Activated CD4-positive, alpha-beta T cell treated with anti-CD3 and anti-CD28 coated beads, Interleukin-2, amount 10 ng/mL, durations not matched to agents 7 days and 5 days (primary cell): ENCODE measurements at regions not wholly inside any gene's neighbourhood (a gene's known extent, or its start where the extent isn't known, plus 50 kb on each side); places are given as distances from the start of the nearest gene placed in this dataset.

Source experiments
- CTCF ChIA-PET: fragments of 350-600 bp; sonication (Branson Sonifier 250); formaldehyde crosslinking; loops from one replicate; lab custom pipeline; 2021; ENCODE audit warnings: antibody characterized with exemption; lab: Charles Lee
- POLR2A ChIA-PET: fragments of 350-600 bp; sonication (Branson Sonifier 250); formaldehyde crosslinking; loops from one replicate; lab custom pipeline; 2021; ENCODE audit warnings: antibody characterized with exemption; lab: Charles Lee
- DNase-seq: peaks from one replicate; pipeline ENCODE4 v3.0.0-alpha.2; 2020
- H3K27ac Mint-ChIP-seq: one replicate; pipeline ENCODE4 v1.8.0; 2021; ENCODE audit warnings: mild to moderate bottlenecking, moderate library complexity, mixed read lengths
- H3K27me3 Mint-ChIP-seq: one replicate; pipeline ENCODE4 v1.8.0; 2021; ENCODE audit warnings: mixed read lengths
- H3K36me3 Mint-ChIP-seq: one replicate; pipeline ENCODE4 v1.8.0; 2021; ENCODE audit warnings: low read depth, mixed read lengths
- H3K4me1 Mint-ChIP-seq: one replicate; pipeline ENCODE4 v1.8.0; 2021; ENCODE audit warnings: mixed read lengths
- H3K4me3 Mint-ChIP-seq: one replicate; pipeline ENCODE4 v1.8.0; 2021; ENCODE audit warnings: mild to moderate bottlenecking, moderate library complexity, mixed read lengths
- H3K9me3 Mint-ChIP-seq: one replicate; pipeline ENCODE4 v1.8.0; 2021; ENCODE audit warnings: mixed read lengths

- no peak overlapping the region for H3K4me3 Mint-ChIP-seq
- no peak overlapping the region for H3K27ac Mint-ChIP-seq
- H3K4me1 Mint-ChIP-seq, result no peaks in the 10 kb centered on the region
- CTCF ChIA-PET, result no interaction called here
- no peaks in the 10 kb centered on the region for H3K27me3 Mint-ChIP-seq
- peaks cover 13% of the 10 kb centered on the region for H3K9me3 Mint-ChIP-seq
- POLR2A ChIA-PET, result no interaction called here
- DNase-seq, result no peak
- H3K36me3 Mint-ChIP-seq, result no peaks in the 10 kb centered on the region
Observed at GRCh38 chr11:29578806-29579205, 438.0 kb downstream of the KCNA4 start.

- Mint-ChIP-seq H3K9me3 (peaks cover 5% of the 10 kb centered on the region), H3K27ac (no peak overlapping the region), H3K27me3 (no peaks in the 10 kb centered on the region), H3K4me1 (no peaks in the 10 kb centered on the region), H3K4me3 (no peak overlapping the region), H3K36me3 (no peaks in the 10 kb centered on the region)
- POLR2A ChIA-PET, result no interaction called here
- DNase-seq, result no peak
- CTCF ChIA-PET, result no interaction called here
Observed at GRCh38 chr11:29564486-29564885, 452.3 kb downstream of the KCNA4 start.

DNA sequence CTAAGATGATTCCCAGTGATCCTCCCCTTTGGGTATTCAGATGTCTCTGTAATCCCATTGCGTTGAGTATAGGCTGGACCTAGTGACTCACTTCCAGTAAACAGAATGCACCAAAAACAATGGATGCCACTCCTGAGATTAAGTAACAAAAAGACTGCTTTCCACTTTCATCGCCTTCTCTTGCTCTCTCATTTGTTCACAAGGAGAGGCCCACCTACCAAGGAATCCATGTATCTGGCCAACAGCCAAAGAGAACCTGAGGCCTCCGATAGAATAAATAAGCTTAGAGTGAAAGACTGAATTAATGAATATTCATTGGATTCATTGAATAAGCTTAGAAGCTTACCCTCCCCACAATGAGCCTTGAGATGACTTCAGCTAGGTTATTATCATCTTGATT is 454.6 kb downstream of the KCNA4 start:
- DNase-seq, result no peak
- CTCF ChIA-PET, result no interaction called here

GRCh38 chr11:29553990-29554389 is 462.8 kb downstream of the KCNA4 start:
- H3K36me3 Mint-ChIP-seq, result no peaks in the 10 kb centered on the region
- no peaks in the 10 kb centered on the region for H3K4me1 Mint-ChIP-seq
- no peak overlapping the region for H3K27ac Mint-ChIP-seq
- POLR2A ChIA-PET, result no interaction called here
- H3K27me3 Mint-ChIP-seq, result no peaks in the 10 kb centered on the region
- H3K4me3 Mint-ChIP-seq, result no peak overlapping the region
- DNase-seq, result no peak
- CTCF ChIA-PET, result no interaction called here
- H3K9me3 Mint-ChIP-seq, result peaks cover 14% of the 10 kb centered on the region

More for the DNA sequence above, 454.6 kb downstream of the KCNA4 start:
- H3K9me3 Mint-ChIP-seq, result peaks cover 6% of the 10 kb centered on the region
- no peaks in the 10 kb centered on the region for H3K4me1 Mint-ChIP-seq
- H3K36me3 Mint-ChIP-seq, result no peaks in the 10 kb centered on the region
- H3K27ac Mint-ChIP-seq, result no peak overlapping the region
- no peaks in the 10 kb centered on the region for H3K27me3 Mint-ChIP-seq
- POLR2A ChIA-PET, result no interaction called here
- H3K4me3 Mint-ChIP-seq, result no peak overlapping the region

- no peaks in the 10 kb centered on the region for H3K36me3 Mint-ChIP-seq
- H3K9me3 Mint-ChIP-seq, result no peaks in the 10 kb centered on the region
- no peaks in the 10 kb centered on the region for H3K27me3 Mint-ChIP-seq
- H3K27ac Mint-ChIP-seq, result no peak overlapping the region
- ChIA-PET CTCF (interaction anchor here (1.1 kb wide), 1 partner anchor 25 kb away, joined by 3 read pairs; no protein-coding TSS in a partner anchor), POLR2A (no interaction called here)
- no peaks in the 10 kb centered on the region for H3K4me1 Mint-ChIP-seq
- no peak for DNase-seq
- H3K4me3 Mint-ChIP-seq, result no peak overlapping the region
Observed at GRCh38 chr11:29538339-29539036, 478.3 kb downstream of the KCNA4 start.

DNA sequence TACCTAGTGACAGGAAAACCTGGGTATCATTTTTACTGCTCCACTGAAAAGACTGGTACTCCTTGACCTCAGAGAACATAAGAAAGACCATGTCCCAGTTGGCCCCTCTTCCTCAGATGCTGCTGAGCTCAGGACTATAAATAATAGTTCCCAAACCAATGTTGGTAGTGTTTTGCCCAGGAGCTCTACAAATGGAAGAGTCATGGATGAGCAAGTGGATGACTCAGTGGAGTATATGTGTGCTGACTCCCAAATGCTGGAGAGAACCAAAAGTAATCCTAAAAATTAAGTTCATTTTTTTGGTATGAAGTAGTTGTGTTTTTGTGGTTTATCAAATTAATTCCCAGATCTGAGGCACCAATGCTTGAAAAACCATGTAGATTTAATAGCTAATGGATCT is 482.0 kb downstream of the KCNA4 start:
- Mint-ChIP-seq H3K27me3 (no peaks in the 10 kb centered on the region), H3K4me1 (no peaks in the 10 kb centered on the region), H3K36me3 (no peaks in the 10 kb centered on the region), H3K27ac (no peak overlapping the region), H3K4me3 (no peak overlapping the region), H3K9me3 (no peaks in the 10 kb centered on the region)
- ChIA-PET CTCF (no interaction called here), POLR2A (no interaction called here)
- DNase-seq, result no peak

DNA sequence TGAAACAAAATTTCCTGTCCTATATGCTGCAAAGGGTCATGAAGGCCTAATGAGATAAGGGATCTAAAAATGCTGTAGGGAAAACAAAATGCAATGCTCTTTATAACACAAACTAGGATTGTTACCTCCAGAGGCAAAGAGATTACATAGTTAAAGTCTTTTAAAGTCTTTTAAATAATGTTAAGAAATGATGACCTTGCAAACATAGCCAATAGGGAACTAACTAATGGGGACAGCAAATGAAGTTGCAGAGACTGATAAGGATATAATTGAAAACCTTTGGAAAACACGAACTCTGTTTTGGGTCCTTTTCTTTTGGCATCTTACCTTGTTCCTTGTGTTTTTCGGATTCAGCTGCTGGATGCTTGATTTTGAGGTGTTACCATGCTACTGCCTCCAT is 485.9 kb downstream of the KCNA4 start:
- no peak overlapping the region for H3K27ac Mint-ChIP-seq
- peaks cover 6% of the 10 kb centered on the region for H3K9me3 Mint-ChIP-seq
- H3K36me3 Mint-ChIP-seq, result no peaks in the 10 kb centered on the region
- H3K4me3 Mint-ChIP-seq, result no peak overlapping the region
- POLR2A ChIA-PET, result no interaction called here
- CTCF ChIA-PET, result no interaction called here
- no peak for DNase-seq
- H3K27me3 Mint-ChIP-seq, result no peaks in the 10 kb centered on the region
- H3K4me1 Mint-ChIP-seq, result no peaks in the 10 kb centered on the region

- POLR2A ChIA-PET, result no interaction called here
- CTCF ChIA-PET, result no interaction called here
- Mint-ChIP-seq H3K9me3 (peaks cover 13% of the 10 kb centered on the region), H3K27me3 (no peaks in the 10 kb centered on the region), H3K27ac (no peak overlapping the region), H3K4me1 (no peaks in the 10 kb centered on the region), H3K36me3 (no peaks in the 10 kb centered on the region), H3K4me3 (no peak overlapping the region)
- DNase-seq, result no peak
Observed at GRCh38 chr11:29527391-29527936, 489.4 kb downstream of the KCNA4 start.

DNA sequence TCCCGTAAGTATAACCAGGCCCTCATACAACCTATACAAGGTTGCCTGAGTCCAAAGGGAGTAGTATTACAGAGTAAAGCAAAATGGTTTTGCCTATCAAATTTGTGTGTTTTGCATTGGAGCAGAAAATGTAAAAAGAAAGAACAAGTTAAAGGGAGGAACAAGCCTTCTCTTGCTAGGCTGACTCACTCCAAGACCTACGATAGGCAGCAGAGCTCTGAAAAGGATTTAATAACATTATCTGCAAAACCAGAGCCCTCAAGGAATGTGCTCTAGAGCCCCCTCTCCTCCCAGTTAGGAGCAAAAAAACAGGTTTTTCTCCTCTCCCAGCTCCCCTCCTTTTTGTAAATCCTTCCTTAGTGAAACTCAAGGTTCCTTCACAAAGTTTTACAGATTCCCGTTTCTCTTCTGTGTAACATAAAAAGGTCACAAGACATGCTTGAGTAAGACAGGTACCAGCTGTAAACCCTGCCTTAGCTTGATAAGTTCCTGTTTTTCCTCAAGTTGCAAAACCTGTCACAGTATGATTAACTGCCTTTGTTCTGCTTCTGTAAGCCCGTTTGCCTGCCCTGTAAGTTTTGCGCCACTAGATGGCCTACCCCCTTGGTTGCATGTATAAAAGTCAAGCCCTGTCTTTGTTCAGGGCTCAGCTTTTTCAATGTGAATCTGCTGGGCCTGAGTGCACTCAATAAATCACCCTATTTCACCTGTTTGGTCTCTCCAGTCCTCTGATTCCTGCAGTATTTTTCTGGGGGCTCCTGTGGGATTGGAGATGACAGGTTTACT is 498.2 kb downstream of the KCNA4 start:
- H3K27ac Mint-ChIP-seq, result no peak overlapping the region
- ChIA-PET POLR2A (no interaction called here), CTCF (no interaction called here)
- H3K27me3 Mint-ChIP-seq, result no peaks in the 10 kb centered on the region
- H3K4me3 Mint-ChIP-seq, result no peak overlapping the region
- no peaks in the 10 kb centered on the region for H3K4me1 Mint-ChIP-seq
- no peaks in the 10 kb centered on the region for H3K36me3 Mint-ChIP-seq
- H3K9me3 Mint-ChIP-seq, result peaks cover 17% of the 10 kb centered on the region
- DNase-seq, result no peak

- Mint-ChIP-seq H3K36me3 (no peaks in the 10 kb centered on the region), H3K4me1 (no peaks in the 10 kb centered on the region), H3K27ac (no peak overlapping the region), H3K4me3 (no peak overlapping the region), H3K27me3 (no peaks in the 10 kb centered on the region), H3K9me3 (no peaks in the 10 kb centered on the region)
- DNase-seq, result no peak
- ChIA-PET CTCF (no interaction called here), POLR2A (no interaction called here)
Observed at GRCh38 chr11:29511394-29511793, 505.4 kb downstream of the KCNA4 start.

DNA sequence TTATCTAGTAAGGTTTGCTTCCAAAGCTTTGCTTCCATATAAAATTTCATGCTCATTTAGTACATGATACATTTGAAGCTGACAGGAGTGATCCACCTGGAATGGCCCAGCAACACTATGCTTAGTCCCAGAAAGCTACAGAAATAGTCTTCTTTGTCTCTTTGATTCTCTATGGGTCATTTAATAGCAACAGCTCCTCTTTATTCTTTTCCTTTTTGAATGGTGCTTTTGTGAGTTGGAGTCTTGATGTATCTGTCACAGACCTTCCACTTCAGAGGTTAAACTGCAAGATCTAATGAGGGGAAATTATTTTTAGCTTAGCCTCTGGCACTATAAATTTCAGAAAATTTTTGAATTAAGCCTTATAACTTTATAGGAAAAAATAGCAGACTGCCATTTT is 509.5 kb downstream of the KCNA4 start:
- ChIA-PET CTCF (no interaction called here), POLR2A (no interaction called here)
- no peaks in the 10 kb centered on the region for H3K36me3 Mint-ChIP-seq
- H3K4me1 Mint-ChIP-seq, result no peaks in the 10 kb centered on the region
- no peak overlapping the region for H3K4me3 Mint-ChIP-seq
- no peak for DNase-seq
- H3K27ac Mint-ChIP-seq, result no peak overlapping the region
- H3K9me3 Mint-ChIP-seq, result peaks cover 2% of the 10 kb centered on the region
- no peaks in the 10 kb centered on the region for H3K27me3 Mint-ChIP-seq

- CTCF ChIA-PET, result no interaction called here
Observed at GRCh38 chr11:29495676-29496075, 521.2 kb downstream of the KCNA4 start.

DNA sequence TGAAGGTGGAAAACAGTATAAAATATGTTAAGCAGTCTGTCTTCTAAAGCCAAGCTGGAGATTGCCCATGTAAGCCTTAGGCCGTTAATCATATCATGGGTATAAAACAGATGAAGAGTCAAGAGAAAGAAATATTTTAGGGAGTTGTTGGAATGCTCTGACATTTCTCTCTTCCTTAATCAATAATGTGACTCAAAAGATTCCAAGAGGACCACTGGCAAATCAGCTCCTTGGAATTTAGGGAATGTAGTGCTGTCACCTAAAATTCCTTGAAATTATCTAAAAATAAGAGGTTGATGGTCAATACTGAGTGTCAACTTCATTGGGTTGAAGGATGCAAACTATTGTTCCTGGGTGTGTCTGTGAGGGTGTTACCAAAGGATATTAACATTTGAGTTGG is 525.9 kb downstream of the KCNA4 start:
- Mint-ChIP-seq H3K4me3 (no peak overlapping the region), H3K4me1 (no peaks in the 10 kb centered on the region), H3K36me3 (no peaks in the 10 kb centered on the region), H3K27ac (no peak overlapping the region), H3K27me3 (no peaks in the 10 kb centered on the region), H3K9me3 (peaks cover 5% of the 10 kb centered on the region)
- DNase-seq, result no peak
- ChIA-PET POLR2A (no interaction called here), CTCF (no interaction called here)

More at GRCh38 chr11:29495676-29496075, 521.2 kb downstream of the KCNA4 start:
- no peak for DNase-seq
- Mint-ChIP-seq H3K36me3 (no peaks in the 10 kb centered on the region), H3K27ac (no peak overlapping the region), H3K27me3 (no peaks in the 10 kb centered on the region), H3K4me3 (no peak overlapping the region), H3K9me3 (peaks cover 5% of the 10 kb centered on the region), H3K4me1 (no peaks in the 10 kb centered on the region)
- POLR2A ChIA-PET, result no interaction called here
